Loucy (cell line): ENCODE measurements at regions not wholly inside any gene's neighbourhood (a gene's known extent, or its start where the extent isn't known, plus 50 kb on each side); places are given as distances from the start of the nearest gene placed in this dataset.
"Not testable (repeated sequence)": the region's sequence is repeated elsewhere in the genome, so short reads cannot be mapped to it uniquely, and the experiment has no call there.

Source experiments
- H2AFZ ChIP-seq: fragments of 200-600 bp; sonication (generic); 2 replicates; pipeline ENCODE4 v1.6.0; 2016; ENCODE audit warnings: antibody characterized with exemption, mild to moderate bottlenecking, low read length, moderate library complexity
- H3F3A ChIP-seq: fragments of 200-600 bp; 2 replicates; pipeline ENCODE4 v1.6.0; 2016; ENCODE audit warnings: antibody characterized with exemption, low read depth, mild to moderate bottlenecking
- H3K27me3 ChIP-seq: fragments of 200-600 bp; sonication (generic); 2 replicates; pipeline ENCODE4 v1.6.1; 2014; ENCODE audit warnings: low read length, mild to moderate bottlenecking; ENCODE audit not compliant: insufficient read depth, poor library complexity, severe bottlenecking
- H3K36me3 ChIP-seq: fragments of 200-600 bp; sonication (generic); 2 replicates; pipeline ENCODE4 v1.6.1; 2016; ENCODE audit warnings: low read length; ENCODE audit not compliant: insufficient read depth
- H3K4me1 ChIP-seq: fragments of 200-600 bp; sonication (generic); 2 replicates; pipeline ENCODE4 v1.5.1; 2014; ENCODE audit warnings: low read length, mild to moderate bottlenecking; ENCODE audit not compliant: insufficient read depth, poor library complexity, severe bottlenecking
- H3K4me2 ChIP-seq: fragments of 200-600 bp; sonication (generic); 2 replicates; pipeline ENCODE4 v1.6.0; 2014; ENCODE audit warnings: antibody characterized with exemption, low read length, low read depth, mild to moderate bottlenecking; ENCODE audit not compliant: poor library complexity, severe bottlenecking
- H3K4me3 ChIP-seq: fragments of 200-600 bp; sonication (generic); 2 replicates; pipeline ENCODE4 v1.5.1; 2014; ENCODE audit warnings: low read length, mild to moderate bottlenecking, mixed read lengths; ENCODE audit not compliant: poor library complexity, severe bottlenecking
- H3K79me2 ChIP-seq: fragments of 200-600 bp; sonication (generic); 2 replicates; pipeline ENCODE4 v1.6.1; 2014; ENCODE audit warnings: low read length; ENCODE audit not compliant: insufficient read depth
- H3K9ac ChIP-seq: fragments of 200-600 bp; sonication (generic); 2 replicates; pipeline ENCODE4 v1.6.0; 2014; ENCODE audit warnings: mild to moderate bottlenecking, low read depth, low read length, moderate library complexity; ENCODE audit not compliant: poor library complexity, severe bottlenecking
- H3K9me2 ChIP-seq: fragments of 200-600 bp; sonication (generic); replicated peaks from 2 replicates; pipeline ENCODE4 v1.6.1; 2016; ENCODE audit warnings: low read depth, low read length, mixed read lengths
- H3K9me3 ChIP-seq: fragments of 200-600 bp; sonication (generic); 2 replicates; pipeline ENCODE4 v1.6.1; 2014; ENCODE audit warnings: mild to moderate bottlenecking, antibody characterized with exemption, low read length, low read depth; ENCODE audit not compliant: insufficient read depth
- H4K20me1 ChIP-seq: fragments of 200-600 bp; sonication (generic); 2 replicates; pipeline ENCODE4 v1.6.0; 2014; ENCODE audit warnings: antibody characterized with exemption, low read length, mild to moderate bottlenecking; ENCODE audit not compliant: insufficient read depth, poor library complexity, severe bottlenecking
- EZH2phosphoT487 ChIP-seq: fragments of 200-600 bp; IDR thresholded peaks from 2 replicates; pipeline ENCODE4 v1.6.1; 2018; ENCODE audit warnings: antibody characterized with exemption, mild to moderate bottlenecking, moderate library complexity, borderline replicate concordance
- TF ChIP-seq, protein P1 (sequence below): fragments of 200-600 bp; sonication (generic); conservative IDR thresholded peaks from 2 replicates; pipeline ENCODE4 v1.5.1; 2014; ENCODE audit warnings: mild to moderate bottlenecking, antibody characterized with exemption, low read length

GRCh38 chr3:28057539-28057938 is 183.9 kb upstream of the CMC1 start:
- H3K4me3 ChIP-seq: no peak overlapping the region

GRCh38 chr3:28059199-28059598 is 182.2 kb upstream of the CMC1 start:
- H3K9me3 ChIP-seq, H3K9ac ChIP-seq, H4K20me1 ChIP-seq, H3K4me2 ChIP-seq, H2AFZ ChIP-seq, H3K4me3 ChIP-seq, H3F3A ChIP-seq, H3K36me3 ChIP-seq, H3K9me2 ChIP-seq, H3K4me1 ChIP-seq, H3K27me3 ChIP-seq, H3K79me2 ChIP-seq: not testable (repeated sequence)

More at GRCh38 chr3:28057539-28057938, 183.9 kb upstream of the CMC1 start:
- no peaks in the 10 kb centered on the region for H3F3A ChIP-seq
- H3K36me3 ChIP-seq: no peaks in the 10 kb centered on the region
- no peaks in the 10 kb centered on the region for H3K9me3 ChIP-seq
- H3K27me3 ChIP-seq: no peaks in the 10 kb centered on the region
- no peak overlapping the region for H2AFZ ChIP-seq
- H3K79me2 ChIP-seq: no peaks in the 10 kb centered on the region
- no peak overlapping the region for H3K4me2 ChIP-seq
- no peak overlapping the region for H3K9ac ChIP-seq
- no peaks in the 10 kb centered on the region for H3K9me2 ChIP-seq
- H4K20me1 ChIP-seq: no peaks in the 10 kb centered on the region
- H3K4me1 ChIP-seq: no peaks in the 10 kb centered on the region
- TF ChIP-seq EZH2phosphoT487: no peak
- TF ChIP-seq, protein P1, sequence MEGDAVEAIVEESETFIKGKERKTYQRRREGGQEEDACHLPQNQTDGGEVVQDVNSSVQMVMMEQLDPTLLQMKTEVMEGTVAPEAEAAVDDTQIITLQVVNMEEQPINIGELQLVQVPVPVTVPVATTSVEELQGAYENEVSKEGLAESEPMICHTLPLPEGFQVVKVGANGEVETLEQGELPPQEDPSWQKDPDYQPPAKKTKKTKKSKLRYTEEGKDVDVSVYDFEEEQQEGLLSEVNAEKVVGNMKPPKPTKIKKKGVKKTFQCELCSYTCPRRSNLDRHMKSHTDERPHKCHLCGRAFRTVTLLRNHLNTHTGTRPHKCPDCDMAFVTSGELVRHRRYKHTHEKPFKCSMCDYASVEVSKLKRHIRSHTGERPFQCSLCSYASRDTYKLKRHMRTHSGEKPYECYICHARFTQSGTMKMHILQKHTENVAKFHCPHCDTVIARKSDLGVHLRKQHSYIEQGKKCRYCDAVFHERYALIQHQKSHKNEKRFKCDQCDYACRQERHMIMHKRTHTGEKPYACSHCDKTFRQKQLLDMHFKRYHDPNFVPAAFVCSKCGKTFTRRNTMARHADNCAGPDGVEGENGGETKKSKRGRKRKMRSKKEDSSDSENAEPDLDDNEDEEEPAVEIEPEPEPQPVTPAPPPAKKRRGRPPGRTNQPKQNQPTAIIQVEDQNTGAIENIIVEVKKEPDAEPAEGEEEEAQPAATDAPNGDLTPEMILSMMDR: no peak

- Histone ChIP-seq H3K27me3 (no peaks in the 10 kb centered on the region), H4K20me1 (no peaks in the 10 kb centered on the region), H3K4me3 (no peak overlapping the region), H3K4me2 (no peak overlapping the region), H3K4me1 (no peaks in the 10 kb centered on the region), H3K36me3 (no peaks in the 10 kb centered on the region), H2AFZ (no peak overlapping the region), H3K79me2 (no peaks in the 10 kb centered on the region), H3K9me3 (no peaks in the 10 kb centered on the region), H3K9ac (no peak overlapping the region), H3F3A (no peaks in the 10 kb centered on the region), H3K9me2 (no peaks in the 10 kb centered on the region)
- TF ChIP-seq, protein P1: no peak
- TF ChIP-seq EZH2phosphoT487: no peak
Measured at GRCh38 chr3:28066020-28066419, 175.4 kb upstream of the CMC1 start.

DNA sequence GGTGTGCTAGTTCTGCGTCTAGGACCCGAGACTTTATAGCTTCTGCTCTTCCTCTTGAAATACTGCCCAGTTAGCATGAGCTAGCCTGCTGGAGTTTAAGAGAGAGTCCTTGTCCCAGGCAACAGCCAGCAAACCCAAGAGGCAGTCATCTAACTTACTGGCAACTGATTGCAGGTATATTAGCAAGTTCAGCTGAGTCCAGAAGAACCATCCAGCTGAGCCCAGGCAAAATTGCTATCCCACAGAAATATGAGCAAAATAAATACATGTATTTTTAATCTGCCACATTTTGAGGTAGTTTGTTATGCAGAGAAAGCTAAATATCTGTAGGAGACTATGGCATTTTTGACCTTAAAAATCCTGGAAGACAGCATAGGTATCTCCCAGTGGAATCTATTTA is 174.4 kb upstream of the CMC1 start:
- Histone ChIP-seq H3K4me2 (no peak overlapping the region), H3K4me1 (no peaks in the 10 kb centered on the region), H3K27me3 (no peaks in the 10 kb centered on the region), H3K4me3 (no peak overlapping the region), H3K79me2 (no peaks in the 10 kb centered on the region), H2AFZ (no peak overlapping the region), H3K9me2 (no peaks in the 10 kb centered on the region), H3K9me3 (no peaks in the 10 kb centered on the region), H3K36me3 (no peaks in the 10 kb centered on the region), H4K20me1 (no peaks in the 10 kb centered on the region), H3F3A (no peaks in the 10 kb centered on the region), H3K9ac (no peak overlapping the region)
- TF ChIP-seq, protein P1: no peak
- TF ChIP-seq EZH2phosphoT487: no peak
